Stimulated activated CD4-positive, alpha-beta T cell treated with anti-CD3 and anti-CD28 coated beads, Interleukin-2, amount 100 ng/mL, for 4 hours (primary cell): ENCODE measurements at regions not wholly inside any gene's neighbourhood (a gene's known extent, or its start where the extent isn't known, plus 50 kb on each side); places are given as distances from the start of the nearest gene placed in this dataset.
"Not testable (repeated sequence)": the region's sequence is repeated elsewhere in the genome, so short reads cannot be mapped to it uniquely, and the experiment has no call there.

Source experiments
- DNase-seq: peaks from one replicate; pipeline ENCODE4 v3.0.0-alpha.2; 2020; ENCODE audit warnings: low read depth

- DNase-seq, result no peak
These were observed 966.6 kb downstream of the HACE1 start for GRCh38 chr6:103893141-103893581.

- no peak for DNase-seq
These were observed 972.8 kb downstream of the HACE1 start for GRCh38 chr6:103886951-103887350.

GRCh38 chr6:103885446-103885845, 974.3 kb downstream of the HACE1 start:
- DNase-seq, result no peak

GRCh38 chr6:103879800-103880199, 979.9 kb downstream of the HACE1 start:
- no peak for DNase-seq

- DNase-seq, result no peak
These were observed 984.5 kb downstream of the HACE1 start for GRCh38 chr6:103875221-103875620.

GRCh38 chr6:103874575-103874974, 985.1 kb downstream of the HACE1 start:
- DNase-seq, result no peak

- DNase-seq, result no peak
These were observed 987.0 kb downstream of the HACE1 start for GRCh38 chr6:103872678-103873077.

GRCh38 chr6:103872233-103872632, 987.5 kb downstream of the HACE1 start:
- no peak for DNase-seq

GRCh38 chr6:103870970-103871369, 988.7 kb downstream of the HACE1 start:
- no peak for DNase-seq

GRCh38 chr6:103862297-103862696, 997.4 kb downstream of the HACE1 start:
- DNase-seq, result no peak

GRCh38 chr6:103858003-103858402, 1001.7 kb downstream of the HACE1 start:
- no peak for DNase-seq

GRCh38 chr6:103855750-103856149, 1004.0 kb downstream of the HACE1 start:
- no peak for DNase-seq

GRCh38 chr6:103854059-103854458, 1005.7 kb downstream of the HACE1 start:
- no peak for DNase-seq

- DNase-seq, result no peak
These were observed 1021.3 kb downstream of the HACE1 start for GRCh38 chr6:103838457-103838856.

GRCh38 chr6:103826209-103826608, 1033.5 kb downstream of the HACE1 start:
- no peak for DNase-seq

- DNase-seq, result no peak
These were observed 1039.6 kb downstream of the HACE1 start for GRCh38 chr6:103820148-103820547.

GRCh38 chr6:103819509-103819908, 1040.2 kb downstream of the HACE1 start:
- no peak for DNase-seq

GRCh38 chr6:103812970-103813369, 1046.7 kb downstream of the HACE1 start:
- no peak for DNase-seq

GRCh38 chr6:103801901-103802479, 1057.7 kb downstream of the HACE1 start:
- not testable (repeated sequence) for DNase-seq

GRCh38 chr6:103799971-103800670, 1059.6 kb downstream of the HACE1 start:
- DNase-seq, result no peak

GRCh38 chr6:103798166-103798565, 1061.6 kb downstream of the HACE1 start:
- DNase-seq, result no peak

- no peak for DNase-seq
These were observed 1062.0 kb downstream of the HACE1 start for GRCh38 chr6:103797738-103798137.

GRCh38 chr6:103791458-103791857, 1068.3 kb downstream of the HACE1 start:
- DNase-seq, result no peak

GRCh38 chr6:103784117-103784516, 1075.6 kb downstream of the HACE1 start:
- no peak for DNase-seq
